PC-3 (cell line): ENCODE measurements at regions not wholly inside any gene's neighbourhood (a gene's known extent, or its start where the extent isn't known, plus 50 kb on each side); places are given as distances from the start of the nearest gene placed in this dataset.

Source experiments
- ATAC-seq: fragments of 200-7000 bp; cut with Tn5 transposase; 2 replicates; pipeline ENCODE4 v1.9.1; 2020; ENCODE audit warnings: mild to moderate bottlenecking, moderate library complexity
- BruUV-seq: library from RNA; stranded (reverse); fragments of 400-500 nt; replicated peaks from 2 replicates; lab custom pipeline; 2021; lab: Mats Ljungman, UMichigan
- CTCF ChIA-PET: fragments of 300-600 bp; sonication (Branson Sonifier 250); formaldehyde crosslinking; loops from one replicate; lab custom pipeline; 2022; ENCODE audit warnings: antibody characterized with exemption; lab: Charles Lee
- POLR2A ChIA-PET: fragments of 300-600 bp; sonication (Branson Sonifier 250); formaldehyde crosslinking; loops from one replicate; lab custom pipeline; 2022; ENCODE audit warnings: antibody characterized with exemption; ENCODE audit not compliant: unreplicated experiment; lab: Charles Lee
- DNase-seq: peaks from one replicate; pipeline ENCODE4 v3.0.0-alpha.2; 2015
- H2AFZ ChIP-seq: fragments of 300-600 bp; sonication (generic); 2 replicates; pipeline ENCODE4 v1.6.0; 2016; ENCODE audit warnings: antibody characterized with exemption, low read length
- H3F3A ChIP-seq: fragments of 300-600 bp; sonication (generic); one replicate; pipeline ENCODE4 v1.6.0; 2017; ENCODE audit warnings: antibody characterized with exemption, low read length, control low read depth, mild to moderate bottlenecking; ENCODE audit not compliant: unreplicated experiment
- H3K27ac ChIP-seq: fragments of 300-600 bp; sonication (generic); 2 replicates; pipeline ENCODE4 v1.5.1; 2016; ENCODE audit warnings: mild to moderate bottlenecking, low read length
- H3K27me3 ChIP-seq: fragments of 300-600 bp; sonication (generic); 2 replicates; pipeline ENCODE4 v1.6.1; 2016; ENCODE audit warnings: low read length, mixed read lengths
- H3K36me3 ChIP-seq: fragments of 300-600 bp; sonication (generic); 2 replicates; pipeline ENCODE4 v1.6.1; 2016; ENCODE audit warnings: low read depth, mixed run types, low read length, mixed read lengths
- H3K4me1 ChIP-seq: fragments of 300-600 bp; sonication (generic); 2 replicates; pipeline ENCODE4 v1.5.1; 2016; ENCODE audit warnings: low read length; ENCODE audit not compliant: insufficient read depth
- H3K4me2 ChIP-seq: fragments of 300-600 bp; sonication (generic); 2 replicates; pipeline ENCODE4 v1.6.0; 2016; ENCODE audit warnings: low read length
- H3K4me3 ChIP-seq: fragments of 300-600 bp; sonication (generic); 2 replicates; pipeline ENCODE4 v1.5.1; 2016; ENCODE audit warnings: mild to moderate bottlenecking, low read length, mixed read lengths
- H3K79me2 ChIP-seq: fragments of 300-600 bp; sonication (generic); 2 replicates; pipeline ENCODE4 v1.6.1; 2017; ENCODE audit warnings: low read length, mixed read lengths
- H3K9ac ChIP-seq: fragments of 300-600 bp; sonication (generic); 2 replicates; pipeline ENCODE4 v1.6.0; 2016; ENCODE audit warnings: mild to moderate bottlenecking, low read length
- H3K9me2 ChIP-seq: fragments of 300-600 bp; sonication (generic); replicated peaks from 2 replicates; pipeline ENCODE4 v1.6.1; 2016; ENCODE audit warnings: mixed run types, low read length, mixed read lengths
- H3K9me3 ChIP-seq: fragments of 300-600 bp; sonication (generic); 2 replicates; pipeline ENCODE4 v1.6.1; 2016; ENCODE audit warnings: low read length, mixed read lengths
- H4K20me1 ChIP-seq: fragments of 300-600 bp; sonication (generic); 2 replicates; pipeline ENCODE4 v1.6.1; 2016; ENCODE audit warnings: low read length, mixed read lengths
- EZH2 ChIP-seq: fragments of 300-600 bp; sonication (generic); IDR thresholded peaks from one replicate; pipeline ENCODE4 v1.6.1; 2017; ENCODE audit warnings: antibody characterized with exemption, mild to moderate bottlenecking, low read length; ENCODE audit not compliant: unreplicated experiment
- EZH2phosphoT487 ChIP-seq: fragments of 300-600 bp; sonication (generic); IDR thresholded peaks from 2 replicates; pipeline ENCODE4 v1.6.1; 2018; ENCODE audit warnings: mild to moderate bottlenecking, antibody characterized with exemption, low read length, borderline replicate concordance
- intact Hi-C: fragments of 100-400 bp; cut with micrococcal nuclease; formaldehyde crosslinking; loops from 2 replicates; pipeline ENCODE4 v1.9.0; 2023
- TF ChIP-seq, protein P1 (sequence below): fragments of 300-600 bp; sonication (generic); conservative IDR thresholded peaks from 2 replicates; pipeline ENCODE4 v1.5.1; 2017; ENCODE audit warnings: antibody characterized with exemption, low read depth, mild to moderate bottlenecking, low read length

DNA sequence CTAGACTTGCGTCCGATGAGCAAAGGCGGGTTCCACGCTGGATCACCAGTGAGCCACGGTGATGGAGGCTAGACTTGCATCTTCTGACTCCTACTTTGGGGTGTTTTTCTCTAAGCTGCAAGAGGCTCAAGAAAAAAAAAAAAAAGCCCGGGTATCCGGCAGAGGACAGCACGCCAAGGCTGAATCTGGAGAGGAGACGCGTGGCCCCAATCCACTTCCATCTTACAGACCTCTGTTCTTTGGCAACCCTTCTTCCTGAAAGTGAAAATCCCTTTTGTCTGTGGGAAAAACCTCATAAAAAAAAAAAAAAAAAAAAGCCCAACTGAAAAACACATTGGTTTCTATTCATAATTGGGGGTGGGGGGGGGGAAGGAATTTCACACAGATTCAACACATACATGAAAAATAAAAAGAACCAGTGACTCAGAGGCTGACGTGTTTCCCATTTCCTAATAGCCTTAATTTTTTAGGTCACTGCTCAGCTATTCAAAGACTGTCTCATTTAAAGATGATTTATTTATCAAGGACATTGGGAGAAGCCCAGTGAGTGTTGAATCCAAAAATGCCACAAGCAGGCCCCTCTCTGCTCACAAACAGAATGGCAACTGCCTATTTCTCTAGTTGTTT is 258.3 kb downstream of the FOXL1 start:
- no peak for TF ChIP-seq EZH2phosphoT487
- TF ChIP-seq, protein P1, sequence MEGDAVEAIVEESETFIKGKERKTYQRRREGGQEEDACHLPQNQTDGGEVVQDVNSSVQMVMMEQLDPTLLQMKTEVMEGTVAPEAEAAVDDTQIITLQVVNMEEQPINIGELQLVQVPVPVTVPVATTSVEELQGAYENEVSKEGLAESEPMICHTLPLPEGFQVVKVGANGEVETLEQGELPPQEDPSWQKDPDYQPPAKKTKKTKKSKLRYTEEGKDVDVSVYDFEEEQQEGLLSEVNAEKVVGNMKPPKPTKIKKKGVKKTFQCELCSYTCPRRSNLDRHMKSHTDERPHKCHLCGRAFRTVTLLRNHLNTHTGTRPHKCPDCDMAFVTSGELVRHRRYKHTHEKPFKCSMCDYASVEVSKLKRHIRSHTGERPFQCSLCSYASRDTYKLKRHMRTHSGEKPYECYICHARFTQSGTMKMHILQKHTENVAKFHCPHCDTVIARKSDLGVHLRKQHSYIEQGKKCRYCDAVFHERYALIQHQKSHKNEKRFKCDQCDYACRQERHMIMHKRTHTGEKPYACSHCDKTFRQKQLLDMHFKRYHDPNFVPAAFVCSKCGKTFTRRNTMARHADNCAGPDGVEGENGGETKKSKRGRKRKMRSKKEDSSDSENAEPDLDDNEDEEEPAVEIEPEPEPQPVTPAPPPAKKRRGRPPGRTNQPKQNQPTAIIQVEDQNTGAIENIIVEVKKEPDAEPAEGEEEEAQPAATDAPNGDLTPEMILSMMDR: no peak
- no peak for TF ChIP-seq EZH2
- H3K4me1 ChIP-seq: 0 out of 2 replicates have a peak, but pooled peaks cover 4% of the 10 kb centered on the region
- H3K4me3 ChIP-seq: no peak overlapping the region
- no peaks in the 10 kb centered on the region for H3K9me2 ChIP-seq
- H3K27me3 ChIP-seq: no peaks in the 10 kb centered on the region
- intact Hi-C loops: no loop called here
- no peaks in the 10 kb centered on the region for H3K9me3 ChIP-seq
- DNase-seq (peak; percentile 51), ATAC-seq (no peak)
- H3K4me2 ChIP-seq: no peak overlapping the region
- no peak overlapping the region for H3K9ac ChIP-seq
- H3K27ac ChIP-seq: 0 out of 2 replicates have a peak overlapping the region, but pooled peaks have one; percentile 32
- H4K20me1 ChIP-seq: no peaks in the 10 kb centered on the region
- ChIA-PET CTCF (no interaction called here), POLR2A (no interaction called here)
- H3F3A ChIP-seq: no peaks in the 10 kb centered on the region
- no TSS peak for BruUV-seq
- no peaks in the 10 kb centered on the region for H3K36me3 ChIP-seq
- no peak overlapping the region for H2AFZ ChIP-seq
- H3K79me2 ChIP-seq: no peaks in the 10 kb centered on the region

DNA sequence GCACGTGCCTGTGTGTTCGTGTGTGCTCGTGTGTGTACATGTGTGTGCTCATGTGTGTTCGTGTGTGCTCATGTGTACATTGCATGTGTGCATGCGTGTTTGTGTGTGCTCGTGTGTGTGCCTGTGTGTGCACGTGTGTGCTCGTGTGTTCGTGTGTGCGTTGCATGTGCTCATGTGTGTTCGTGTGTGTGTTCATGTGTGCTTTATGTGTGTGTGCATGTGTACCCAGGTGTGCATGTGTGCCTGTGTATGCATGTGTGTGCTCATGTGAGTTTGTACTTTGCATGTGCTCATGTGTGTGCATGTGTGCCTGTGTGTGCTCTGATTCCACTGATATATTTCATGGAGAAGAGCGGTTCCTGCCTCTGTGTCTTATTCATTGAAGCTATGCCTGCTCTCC is 265.5 kb downstream of the FOXL1 start:
- no peaks in the 10 kb centered on the region for H3K36me3 ChIP-seq
- no peaks in the 10 kb centered on the region for H4K20me1 ChIP-seq
- H3F3A ChIP-seq: no peaks in the 10 kb centered on the region
- POLR2A ChIA-PET: no interaction called here
- H2AFZ ChIP-seq: no peak overlapping the region
- no TSS peak for BruUV-seq
- H3K4me1 ChIP-seq: no peaks in the 10 kb centered on the region
- intact Hi-C loops: no loop called here
- H3K27ac ChIP-seq: no peak overlapping the region
- H3K9me2 ChIP-seq: no peaks in the 10 kb centered on the region
- no peak overlapping the region for H3K4me3 ChIP-seq
- H3K9me3 ChIP-seq: no peaks in the 10 kb centered on the region
- no peak overlapping the region for H3K4me2 ChIP-seq
- no peak for ATAC-seq
- no peak for DNase-seq
- H3K9ac ChIP-seq: no peak overlapping the region
- no peaks in the 10 kb centered on the region for H3K79me2 ChIP-seq
- CTCF ChIA-PET: no interaction called here
- H3K27me3 ChIP-seq: no peaks in the 10 kb centered on the region
- TF ChIP-seq, protein P1: no peak
- TF ChIP-seq EZH2 (no peak), EZH2phosphoT487 (no peak)

DNA sequence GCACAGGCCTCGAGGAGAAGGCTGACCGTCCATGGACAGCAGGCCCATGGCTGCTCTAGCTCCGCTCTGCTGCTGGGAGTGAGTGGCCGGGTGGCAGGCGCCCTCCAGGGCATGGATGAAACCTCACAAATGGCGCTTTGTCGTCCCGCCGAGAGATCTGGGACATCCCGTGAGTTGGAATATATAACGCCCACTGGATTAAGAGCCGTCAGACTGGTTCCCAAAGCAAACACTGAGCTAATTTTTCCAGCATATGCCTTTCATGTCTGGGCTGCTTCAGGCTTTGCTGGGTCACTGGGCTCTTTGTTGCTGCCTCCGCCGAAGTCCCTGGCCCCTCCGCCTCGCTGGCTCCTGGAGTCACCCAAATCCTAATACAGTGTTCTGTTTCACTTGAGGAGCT is 266.3 kb downstream of the FOXL1 start:
- peak; percentile 43 for DNase-seq
- CTCF ChIA-PET: no interaction called here

More for the DNA sequence above, 266.3 kb downstream of the FOXL1 start:
- no peaks in the 10 kb centered on the region for H3K4me1 ChIP-seq
- POLR2A ChIA-PET: no interaction called here
- no peak overlapping the region for H3K4me3 ChIP-seq
- no peaks in the 10 kb centered on the region for H4K20me1 ChIP-seq
- intact Hi-C loops: no loop called here
- no peaks in the 10 kb centered on the region for H3F3A ChIP-seq
- TF ChIP-seq EZH2phosphoT487 (no peak), EZH2 (no peak)
- TF ChIP-seq, protein P1: no peak
- H3K36me3 ChIP-seq: no peaks in the 10 kb centered on the region
- no peak overlapping the region for H3K27ac ChIP-seq
- H3K27me3 ChIP-seq: no peaks in the 10 kb centered on the region
- no peak overlapping the region for H2AFZ ChIP-seq
- no peak for ATAC-seq
- H3K9me3 ChIP-seq: no peaks in the 10 kb centered on the region
- H3K4me2 ChIP-seq: no peak overlapping the region
- no peak overlapping the region for H3K9ac ChIP-seq
- BruUV-seq: no TSS peak
- H3K79me2 ChIP-seq: no peaks in the 10 kb centered on the region
- no peaks in the 10 kb centered on the region for H3K9me2 ChIP-seq
